ENCODE measurements at regions not wholly inside any gene's neighbourhood (a gene's known extent, or its start where the extent isn't known, plus 50 kb on each side); places are given as distances from the start of the nearest gene placed in this dataset.

DNA sequence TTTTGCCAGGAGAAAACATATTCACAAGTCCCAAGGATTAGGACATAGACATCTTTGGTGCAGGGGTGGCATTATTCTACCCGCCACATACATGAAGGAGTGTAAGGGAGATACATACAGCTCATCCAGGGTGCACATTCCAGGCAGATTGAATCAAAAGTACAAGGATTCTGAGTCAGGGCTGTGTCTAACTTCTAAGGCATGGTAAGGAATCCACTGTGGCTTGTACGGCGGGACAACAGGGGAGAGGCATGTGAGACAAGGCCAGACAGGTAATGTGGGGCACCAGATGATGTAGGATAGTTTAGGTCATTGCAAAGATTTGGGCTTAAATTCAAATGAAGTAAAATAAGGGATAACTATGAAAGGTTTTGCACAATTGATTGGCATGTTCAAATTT lies 780.9 kb downstream of the C6orf118 start:
- Histone ChIP-seq H3K79me2 (ENCODE audit: insufficient read depth, low read length) (no peaks in the 10 kb centered on the region), H3K23me2 (ENCODE audit: insufficient read length, low read depth, low read length, poor library complexity, severe bottlenecking) (no peaks in the 10 kb centered on the region), H3K4me2 (ENCODE audit: insufficient read depth, insufficient read length, low read length) (no peak overlapping the region), H3K27ac (ENCODE audit: insufficient read length, low read depth, low read length) (no peak overlapping the region), H4K91ac (ENCODE audit: insufficient read length, low read depth, low read length) (no peak overlapping the region), H3K27me3 (ENCODE audit: insufficient read depth, low read length) (no peaks in the 10 kb centered on the region), H3K9ac (ENCODE audit: extremely low read depth, insufficient read length, low read length) (no peak overlapping the region), H2AK5ac (ENCODE audit: insufficient read length, low read length) (no peak overlapping the region), H3K79me1 (ENCODE audit: insufficient read depth, low read depth, low read length, poor library complexity, severe bottlenecking) (no peaks in the 10 kb centered on the region), H4K20me1 (ENCODE audit: control insufficient read depth, insufficient read depth, insufficient read length) (no peaks in the 10 kb centered on the region), H2BK5ac (ENCODE audit: insufficient read length, low read length) (no peak overlapping the region), H2BK15ac (ENCODE audit: low read depth, low read length) (no peak overlapping the region), H3K23ac (ENCODE audit: insufficient read length, low read depth, low read length) (no peak overlapping the region), H3K9me3 (ENCODE audit: control insufficient read depth, low read depth, low read length) (peaks cover 12% of the 10 kb centered on the region), H2AFZ (ENCODE audit: low read length) (no peak overlapping the region), H3K18ac (ENCODE audit: insufficient read length, low read depth, low read length) (no peak overlapping the region), H3K4me1 (ENCODE audit: insufficient read depth, low read length) (no peaks in the 10 kb centered on the region), H4K5ac (ENCODE audit: insufficient read length, low read depth, low read length) (no peak overlapping the region), H2BK20ac (ENCODE audit: low read depth, low read length, poor library complexity, severe bottlenecking) (no peak overlapping the region), H3K4ac (ENCODE audit: low read depth, low read length) (no peak overlapping the region), H3K14ac (ENCODE audit: insufficient read depth, low read length) (no peak overlapping the region), H4K8ac (replicated peaks; ENCODE audit: insufficient read length, low read depth, low read length) (no peak overlapping the region), H2BK120ac (ENCODE audit: low read depth, low read length, poor library complexity, severe bottlenecking) (no peak overlapping the region), H2BK12ac (ENCODE audit: insufficient read length, low read depth, low read length) (no peak overlapping the region), H3K56ac (ENCODE audit: insufficient read length, low read depth, low read length) (no peak overlapping the region), H3T11ph (ENCODE audit: low read length) (no peak overlapping the region)
- no peak for DNase-seq
- Mint-ChIP-seq H3K4me1 (peaks cover 9 to 11% of the 10 kb centered on the region in 2 experiments), H3K36me3 (ENCODE audit: insufficient read depth in 1 of 3, low read depth in 3 of 3) (peaks cover 14 to 18% (median 17%) of the 10 kb centered on the region in 3 experiments), H3K4me3 (no peak overlapping the region), H3K27me3 (ENCODE audit: low read depth) (no peaks in the 10 kb centered on the region), H3K27ac (no peak overlapping the region), H3K9me3 (peaks cover 23 to 25% of the 10 kb centered on the region in 2 experiments)
- no CpG with 5 or more reads among the region's 3 CpGs for WGBS (ENCODE audit: extremely low coverage, insufficient read length, low lambda C conversion rate)
- TF ChIP-seq, protein P1, sequence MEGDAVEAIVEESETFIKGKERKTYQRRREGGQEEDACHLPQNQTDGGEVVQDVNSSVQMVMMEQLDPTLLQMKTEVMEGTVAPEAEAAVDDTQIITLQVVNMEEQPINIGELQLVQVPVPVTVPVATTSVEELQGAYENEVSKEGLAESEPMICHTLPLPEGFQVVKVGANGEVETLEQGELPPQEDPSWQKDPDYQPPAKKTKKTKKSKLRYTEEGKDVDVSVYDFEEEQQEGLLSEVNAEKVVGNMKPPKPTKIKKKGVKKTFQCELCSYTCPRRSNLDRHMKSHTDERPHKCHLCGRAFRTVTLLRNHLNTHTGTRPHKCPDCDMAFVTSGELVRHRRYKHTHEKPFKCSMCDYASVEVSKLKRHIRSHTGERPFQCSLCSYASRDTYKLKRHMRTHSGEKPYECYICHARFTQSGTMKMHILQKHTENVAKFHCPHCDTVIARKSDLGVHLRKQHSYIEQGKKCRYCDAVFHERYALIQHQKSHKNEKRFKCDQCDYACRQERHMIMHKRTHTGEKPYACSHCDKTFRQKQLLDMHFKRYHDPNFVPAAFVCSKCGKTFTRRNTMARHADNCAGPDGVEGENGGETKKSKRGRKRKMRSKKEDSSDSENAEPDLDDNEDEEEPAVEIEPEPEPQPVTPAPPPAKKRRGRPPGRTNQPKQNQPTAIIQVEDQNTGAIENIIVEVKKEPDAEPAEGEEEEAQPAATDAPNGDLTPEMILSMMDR (conservative IDR thresholded peaks at IDR 0.05), result no peak

Data from H9 (cell line).